T-helper 2 cell (primary cell): ENCODE measurements at regions not wholly inside any gene's neighbourhood (a gene's known extent, or its start where the extent isn't known, plus 50 kb on each side); places are given as distances from the start of the nearest gene placed in this dataset.

Source experiments
- DNase-seq, 5 experiments: peaks; one replicate each; pipeline versions ENCODE4 v3.0.0 to v3.0.0-alpha.2; 2012 to 2022

GRCh38 chr1:201612645-201613044 is 73.7 kb downstream of the NAV1 start:
- no peak for DNase-seq

GRCh38 chr1:201614262-201615015 is 75.5 kb downstream of the NAV1 start:
- DNase-seq: no peak

- DNase-seq: no peak
These were observed 78.2 kb downstream of the NAV1 start for GRCh38 chr1:201617157-201617556.

- no peak for DNase-seq
These were observed 79.5 kb downstream of the NAV1 start for GRCh38 chr1:201618389-201618788.

GRCh38 chr1:201618905-201619304 is 80.0 kb downstream of the NAV1 start:
- no peak for DNase-seq

GRCh38 chr1:201619513-201619912 is 80.6 kb downstream of the NAV1 start:
- no peak for DNase-seq

- DNase-seq: no peak
These were observed 83.4 kb downstream of the NAV1 start for GRCh38 chr1:201622353-201622752.

GRCh38 chr1:201622824-201623223 is 83.9 kb downstream of the NAV1 start:
- no peak for DNase-seq

- DNase-seq: no peak
These were observed 85.9 kb downstream of the NAV1 start for GRCh38 chr1:201624741-201625225.

- no peak for DNase-seq
These were observed 86.4 kb downstream of the NAV1 start for GRCh38 chr1:201625226-201625761.

GRCh38 chr1:201625851-201626251 is 86.9 kb downstream of the NAV1 start:
- DNase-seq: no peak

- no peak for DNase-seq
These were observed 87.8 kb downstream of the NAV1 start for GRCh38 chr1:201626629-201627275.

- no peak for DNase-seq
These were observed 89.6 kb downstream of the NAV1 start for GRCh38 chr1:201628490-201628889.

- no peak for DNase-seq
These were observed 91.7 kb downstream of the NAV1 start for GRCh38 chr1:201630582-201630981.

GRCh38 chr1:201631037-201631436 is 92.1 kb downstream of the NAV1 start:
- no peak for DNase-seq

- DNase-seq: no peak
These were observed 93.5 kb downstream of the NAV1 start for GRCh38 chr1:201632364-201632952.

- DNase-seq: no peak
These were observed 94.4 kb downstream of the NAV1 start for GRCh38 chr1:201633297-201633696.

- no peak for DNase-seq
These were observed 94.9 kb downstream of the NAV1 start for GRCh38 chr1:201633811-201634210.

- DNase-seq: no peak
These were observed 95.3 kb downstream of the NAV1 start for GRCh38 chr1:201634261-201634660.

- DNase-seq: no peak
These were observed 97.2 kb downstream of the NAV1 start for GRCh38 chr1:201636097-201636496.

- DNase-seq: no peak
These were observed 97.6 kb downstream of the NAV1 start for GRCh38 chr1:201636510-201636971.

GRCh38 chr1:201637282-201638079 is 98.6 kb downstream of the NAV1 start:
- no peak for DNase-seq

- no peak for DNase-seq
These were observed 100.5 kb downstream of the NAV1 start for GRCh38 chr1:201639391-201639790.
